ENCODE measurements at regions not wholly inside any gene's neighbourhood (a gene's known extent, or its start where the extent isn't known, plus 50 kb on each side); places are given as distances from the start of the nearest gene placed in this dataset.

DNA sequence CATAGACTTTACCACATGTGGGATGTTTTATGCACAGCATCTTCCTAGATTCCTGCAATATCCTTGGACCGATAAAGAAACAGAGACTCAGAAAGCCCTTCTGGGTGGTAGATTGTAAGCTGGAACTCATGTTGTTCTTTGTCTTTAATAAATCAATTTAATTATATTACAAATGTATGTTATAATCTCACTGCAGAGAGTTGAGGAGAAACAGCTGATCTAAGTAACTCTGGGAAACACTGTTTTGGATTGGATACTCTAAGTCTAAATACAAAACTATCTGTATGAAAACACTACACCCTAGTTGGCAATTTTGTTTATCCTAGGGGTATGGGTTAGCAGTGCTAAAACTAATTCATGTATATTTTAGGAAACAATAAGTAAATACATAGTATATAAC, 1015.2 kb downstream of the XPNPEP1 start:
- Histone ChIP-seq H3F3A (ENCODE audit: insufficient read depth) (no peaks in the 10 kb centered on the region), H3K79me2 (ENCODE audit: insufficient read depth, low read length) (no peaks in the 10 kb centered on the region), H3K9me2 (replicated peaks; ENCODE audit: insufficient read depth, low read length) (no peaks in the 10 kb centered on the region), H2AFZ (ENCODE audit: low read depth, low read length, severe bottlenecking) (no peak overlapping the region), H3K4me3 (ENCODE audit: insufficient read depth, low read length, poor library complexity, severe bottlenecking) (no peak overlapping the region), H3K27me3 (ENCODE audit: low read length) (no peaks in the 10 kb centered on the region), H3K9me3 (ENCODE audit: insufficient read depth, low read length) (no peaks in the 10 kb centered on the region), H3K36me3 (ENCODE audit: low read length) (no peaks in the 10 kb centered on the region), H4K20me1 (ENCODE audit: low read depth, low read length) (no peaks in the 10 kb centered on the region), H3K9ac (ENCODE audit: low read length) (no peak overlapping the region), H3K27ac (ENCODE audit: low read depth, low read length) (no peak overlapping the region), H3K4me2 (ENCODE audit: low read depth, low read length, poor library complexity, severe bottlenecking) (no peak overlapping the region)
- TF ChIP-seq EZH2phosphoT487 (conservative IDR thresholded peaks at IDR 0.05; ENCODE audit: low read length): no peak
- TF ChIP-seq, protein P1, sequence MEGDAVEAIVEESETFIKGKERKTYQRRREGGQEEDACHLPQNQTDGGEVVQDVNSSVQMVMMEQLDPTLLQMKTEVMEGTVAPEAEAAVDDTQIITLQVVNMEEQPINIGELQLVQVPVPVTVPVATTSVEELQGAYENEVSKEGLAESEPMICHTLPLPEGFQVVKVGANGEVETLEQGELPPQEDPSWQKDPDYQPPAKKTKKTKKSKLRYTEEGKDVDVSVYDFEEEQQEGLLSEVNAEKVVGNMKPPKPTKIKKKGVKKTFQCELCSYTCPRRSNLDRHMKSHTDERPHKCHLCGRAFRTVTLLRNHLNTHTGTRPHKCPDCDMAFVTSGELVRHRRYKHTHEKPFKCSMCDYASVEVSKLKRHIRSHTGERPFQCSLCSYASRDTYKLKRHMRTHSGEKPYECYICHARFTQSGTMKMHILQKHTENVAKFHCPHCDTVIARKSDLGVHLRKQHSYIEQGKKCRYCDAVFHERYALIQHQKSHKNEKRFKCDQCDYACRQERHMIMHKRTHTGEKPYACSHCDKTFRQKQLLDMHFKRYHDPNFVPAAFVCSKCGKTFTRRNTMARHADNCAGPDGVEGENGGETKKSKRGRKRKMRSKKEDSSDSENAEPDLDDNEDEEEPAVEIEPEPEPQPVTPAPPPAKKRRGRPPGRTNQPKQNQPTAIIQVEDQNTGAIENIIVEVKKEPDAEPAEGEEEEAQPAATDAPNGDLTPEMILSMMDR (IDR thresholded peaks at IDR 0.05; ENCODE audit: insufficient read depth, low read length, poor library complexity, severe bottlenecking): no peak

GRCh38 chr10:108905821-108906220, 1017.5 kb downstream of the XPNPEP1 start:
- H4K20me1 ChIP-seq (ENCODE audit: low read depth, low read length): no peaks in the 10 kb centered on the region
- H3K27ac ChIP-seq (ENCODE audit: low read depth, low read length): no peak overlapping the region
- H3K27me3 ChIP-seq (ENCODE audit: low read length): no peaks in the 10 kb centered on the region
- no peak overlapping the region for H2AFZ ChIP-seq (ENCODE audit: low read depth, low read length, severe bottlenecking)
- H3K9ac ChIP-seq (ENCODE audit: low read length): no peak overlapping the region
- no peak for TF ChIP-seq EZH2phosphoT487 (conservative IDR thresholded peaks at IDR 0.05; ENCODE audit: low read length)
- no peak overlapping the region for H3K4me3 ChIP-seq (ENCODE audit: insufficient read depth, low read length, poor library complexity, severe bottlenecking)
- no peaks in the 10 kb centered on the region for H3K36me3 ChIP-seq (ENCODE audit: low read length)
- H3K9me2 ChIP-seq (replicated peaks; ENCODE audit: insufficient read depth, low read length): no peaks in the 10 kb centered on the region
- H3K79me2 ChIP-seq (ENCODE audit: insufficient read depth, low read length): no peaks in the 10 kb centered on the region
- no peak overlapping the region for H3K4me2 ChIP-seq (ENCODE audit: low read depth, low read length, poor library complexity, severe bottlenecking)
- H3K9me3 ChIP-seq (ENCODE audit: insufficient read depth, low read length): no peaks in the 10 kb centered on the region
- no peaks in the 10 kb centered on the region for H3F3A ChIP-seq (ENCODE audit: insufficient read depth)

DNA sequence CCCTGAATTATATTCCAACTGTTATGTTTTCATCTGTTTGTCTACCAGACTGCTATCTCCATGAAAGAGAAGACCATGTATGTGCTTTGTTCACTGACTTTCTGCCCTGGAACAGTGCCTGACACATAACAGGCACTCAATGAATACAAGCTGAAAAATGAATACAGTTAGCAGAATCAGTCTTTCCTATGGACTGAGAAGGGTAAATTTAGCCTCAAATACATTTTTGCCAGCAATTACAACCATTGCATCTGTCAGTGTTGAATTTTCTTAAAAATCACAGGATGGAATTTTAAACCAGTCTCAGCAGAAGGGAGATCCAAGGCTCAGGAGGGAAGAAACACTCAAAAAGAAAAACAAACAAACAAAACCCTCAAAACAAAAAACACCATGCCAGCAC, 1018.1 kb downstream of the XPNPEP1 start:
- H3K9ac ChIP-seq (ENCODE audit: low read length): no peak overlapping the region
- H4K20me1 ChIP-seq (ENCODE audit: low read depth, low read length): no peaks in the 10 kb centered on the region

GRCh38 chr10:108904163-108904838, 1019.0 kb downstream of the XPNPEP1 start:
- Histone ChIP-seq H3K27me3 (ENCODE audit: low read length) (no peaks in the 10 kb centered on the region), H3K9ac (ENCODE audit: low read length) (no peak overlapping the region), H2AFZ (ENCODE audit: low read depth, low read length, severe bottlenecking) (no peak overlapping the region), H3K4me2 (ENCODE audit: low read depth, low read length, poor library complexity, severe bottlenecking) (no peak overlapping the region), H3K36me3 (ENCODE audit: low read length) (no peaks in the 10 kb centered on the region), H3K9me2 (replicated peaks; ENCODE audit: insufficient read depth, low read length) (no peaks in the 10 kb centered on the region), H3K4me3 (ENCODE audit: insufficient read depth, low read length, poor library complexity, severe bottlenecking) (no peak overlapping the region), H4K20me1 (ENCODE audit: low read depth, low read length) (no peaks in the 10 kb centered on the region), H3F3A (ENCODE audit: insufficient read depth) (no peaks in the 10 kb centered on the region), H3K79me2 (ENCODE audit: insufficient read depth, low read length) (no peaks in the 10 kb centered on the region), H3K9me3 (ENCODE audit: insufficient read depth, low read length) (no peaks in the 10 kb centered on the region), H3K27ac (ENCODE audit: low read depth, low read length) (no peak overlapping the region)
- no peak for TF ChIP-seq EZH2phosphoT487 (conservative IDR thresholded peaks at IDR 0.05; ENCODE audit: low read length)
- TF ChIP-seq, protein P1 (IDR thresholded peaks at IDR 0.05; ENCODE audit: insufficient read depth, low read length, poor library complexity, severe bottlenecking): no peak

More for the DNA sequence above, 1018.1 kb downstream of the XPNPEP1 start:
- H3K79me2 ChIP-seq (ENCODE audit: insufficient read depth, low read length): no peaks in the 10 kb centered on the region
- no peak overlapping the region for H3K27ac ChIP-seq (ENCODE audit: low read depth, low read length)
- no peaks in the 10 kb centered on the region for H3K9me3 ChIP-seq (ENCODE audit: insufficient read depth, low read length)
- H3K4me2 ChIP-seq (ENCODE audit: low read depth, low read length, poor library complexity, severe bottlenecking): no peak overlapping the region
- no peaks in the 10 kb centered on the region for H3K27me3 ChIP-seq (ENCODE audit: low read length)
- no peak for TF ChIP-seq EZH2phosphoT487 (conservative IDR thresholded peaks at IDR 0.05; ENCODE audit: low read length)
- TF ChIP-seq, protein P1 (IDR thresholded peaks at IDR 0.05; ENCODE audit: insufficient read depth, low read length, poor library complexity, severe bottlenecking): no peak
- H3K9me2 ChIP-seq (replicated peaks; ENCODE audit: insufficient read depth, low read length): no peaks in the 10 kb centered on the region
- no peak overlapping the region for H3K4me3 ChIP-seq (ENCODE audit: insufficient read depth, low read length, poor library complexity, severe bottlenecking)
- H3F3A ChIP-seq (ENCODE audit: insufficient read depth): no peaks in the 10 kb centered on the region
- no peak overlapping the region for H2AFZ ChIP-seq (ENCODE audit: low read depth, low read length, severe bottlenecking)
- no peaks in the 10 kb centered on the region for H3K36me3 ChIP-seq (ENCODE audit: low read length)
